ENCODE measurements at regions not wholly inside any gene's neighbourhood (a gene's known extent, or its start where the extent isn't known, plus 50 kb on each side); places are given as distances from the start of the nearest gene placed in this dataset.

- ATAC-seq, result no peak
Observed at GRCh38 chr2:14558335-14558919, 74.1 kb upstream of the LRATD1 start.

GRCh38 chr2:14560716-14561115 lies 71.8 kb upstream of the LRATD1 start:
- Mint-ChIP-seq H3K27me3 (no peaks in the 10 kb centered on the region), H3K4me1 (no peaks in the 10 kb centered on the region), H3K36me3 (ENCODE audit: low read depth) (no peaks in the 10 kb centered on the region), H3K4me3 (no peak overlapping the region), H3K27ac (no peak overlapping the region)
- no peak for ATAC-seq
- H3K9me3 ChIP-seq (ENCODE audit: control insufficient read depth, low read length, poor library complexity, severe bottlenecking), result peaks cover 2% of the 10 kb centered on the region
- no peak for DNase-seq

More at GRCh38 chr2:14558335-14558919, 74.1 kb upstream of the LRATD1 start:
- no peak for DNase-seq
- H3K4me1 Mint-ChIP-seq, result no peaks in the 10 kb centered on the region
- no peak overlapping the region for H3K27ac Mint-ChIP-seq
- H3K36me3 Mint-ChIP-seq (ENCODE audit: low read depth), result no peaks in the 10 kb centered on the region
- peaks cover 2% of the 10 kb centered on the region for H3K9me3 ChIP-seq (ENCODE audit: control insufficient read depth, low read length, poor library complexity, severe bottlenecking)
- no peak overlapping the region for H3K4me3 Mint-ChIP-seq
- no peaks in the 10 kb centered on the region for H3K27me3 Mint-ChIP-seq

GRCh38 chr2:14563324-14563723 lies 69.2 kb upstream of the LRATD1 start:
- no peak overlapping the region for H3K27ac Mint-ChIP-seq
- no peaks in the 10 kb centered on the region for H3K27me3 Mint-ChIP-seq
- DNase-seq (no peak), ATAC-seq (no peak)
- no peak overlapping the region for H3K4me3 Mint-ChIP-seq
- H3K9me3 ChIP-seq (ENCODE audit: control insufficient read depth, low read length, poor library complexity, severe bottlenecking), result no peaks in the 10 kb centered on the region
- no peaks in the 10 kb centered on the region for H3K4me1 Mint-ChIP-seq
- no peaks in the 10 kb centered on the region for H3K36me3 Mint-ChIP-seq (ENCODE audit: low read depth)

- Mint-ChIP-seq H3K27ac (no peak overlapping the region), H3K4me3 (no peak overlapping the region), H3K4me1 (no peaks in the 10 kb centered on the region), H3K27me3 (no peaks in the 10 kb centered on the region), H3K36me3 (ENCODE audit: low read depth) (no peaks in the 10 kb centered on the region)
- ATAC-seq (no peak), DNase-seq (no peak)
- no peaks in the 10 kb centered on the region for H3K9me3 ChIP-seq (ENCODE audit: control insufficient read depth, low read length, poor library complexity, severe bottlenecking)
Observed at GRCh38 chr2:14565666-14566065, 66.9 kb upstream of the LRATD1 start.

GRCh38 chr2:14567561-14567960 lies 65.0 kb upstream of the LRATD1 start:
- ATAC-seq, result no peak

GRCh38 chr2:14569294-14569693 lies 63.2 kb upstream of the LRATD1 start:
- DNase-seq (no peak), ATAC-seq (no peak)
- H3K9me3 ChIP-seq (ENCODE audit: control insufficient read depth, low read length, poor library complexity, severe bottlenecking), result no peaks in the 10 kb centered on the region
- H3K36me3 Mint-ChIP-seq (ENCODE audit: low read depth), result no peaks in the 10 kb centered on the region
- no peak overlapping the region for H3K27ac Mint-ChIP-seq
- H3K4me3 Mint-ChIP-seq, result no peak overlapping the region
- no peaks in the 10 kb centered on the region for H3K27me3 Mint-ChIP-seq
- no peaks in the 10 kb centered on the region for H3K4me1 Mint-ChIP-seq

More at GRCh38 chr2:14567561-14567960, 65.0 kb upstream of the LRATD1 start:
- H3K36me3 Mint-ChIP-seq (ENCODE audit: low read depth), result no peaks in the 10 kb centered on the region
- DNase-seq, result no peak
- H3K4me3 Mint-ChIP-seq, result no peak overlapping the region
- H3K4me1 Mint-ChIP-seq, result no peaks in the 10 kb centered on the region
- no peaks in the 10 kb centered on the region for H3K9me3 ChIP-seq (ENCODE audit: control insufficient read depth, low read length, poor library complexity, severe bottlenecking)
- no peak overlapping the region for H3K27ac Mint-ChIP-seq
- H3K27me3 Mint-ChIP-seq, result no peaks in the 10 kb centered on the region

- no peak overlapping the region for H3K27ac Mint-ChIP-seq
- no peaks in the 10 kb centered on the region for H3K36me3 Mint-ChIP-seq (ENCODE audit: low read depth)
- no peak for ATAC-seq
Observed at GRCh38 chr2:14572633-14573032, 59.9 kb upstream of the LRATD1 start.

GRCh38 chr2:14577843-14578242 lies 54.7 kb upstream of the LRATD1 start:
- Mint-ChIP-seq H3K36me3 (ENCODE audit: low read depth) (no peaks in the 10 kb centered on the region), H3K27me3 (no peaks in the 10 kb centered on the region)
- no peak for ATAC-seq

More at GRCh38 chr2:14572633-14573032, 59.9 kb upstream of the LRATD1 start:
- Mint-ChIP-seq H3K4me1 (no peaks in the 10 kb centered on the region), H3K4me3 (no peak overlapping the region), H3K27me3 (no peaks in the 10 kb centered on the region)
- H3K9me3 ChIP-seq (ENCODE audit: control insufficient read depth, low read length, poor library complexity, severe bottlenecking), result no peaks in the 10 kb centered on the region
- no peak for DNase-seq

More at GRCh38 chr2:14577843-14578242, 54.7 kb upstream of the LRATD1 start:
- Mint-ChIP-seq H3K4me3 (no peak overlapping the region), H3K27ac (no peak overlapping the region), H3K4me1 (no peaks in the 10 kb centered on the region)
- DNase-seq, result no peak
- H3K9me3 ChIP-seq (ENCODE audit: control insufficient read depth, low read length, poor library complexity, severe bottlenecking), result no peaks in the 10 kb centered on the region
